ENCODE measurements at regions not wholly inside any gene's neighbourhood (a gene's known extent, or its start where the extent isn't known, plus 50 kb on each side); places are given as distances from the start of the nearest gene placed in this dataset.

DNA sequence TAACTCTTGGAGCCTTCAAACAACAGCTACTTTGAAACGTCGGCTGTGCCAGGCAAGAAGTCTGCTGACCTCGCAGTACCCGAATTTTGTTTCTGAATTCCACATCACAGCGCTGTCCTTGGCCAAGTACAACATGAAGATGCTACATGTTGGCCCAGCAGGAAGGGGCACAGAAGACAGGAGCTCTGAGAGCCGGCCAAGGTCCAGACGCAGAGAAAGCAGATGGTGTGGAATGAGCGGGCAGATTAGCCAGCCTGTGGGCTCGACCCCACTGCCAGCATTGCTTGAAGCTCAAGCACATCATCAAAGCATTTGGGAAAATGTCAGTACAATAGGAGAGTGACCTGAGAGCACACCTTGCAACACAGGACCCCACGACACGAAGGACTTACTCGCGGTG, 64.5 kb downstream of the FZD10 start:
- no peak overlapping the region for H3K27ac ChIP-seq
- no peaks in the 10 kb centered on the region for H3K36me3 ChIP-seq
- peaks cover 38 to 51% (median 44%) of the 10 kb centered on the region in 11 experiments for H3K9me3 ChIP-seq (replicated peaks in 1 of 11)
- H3K4me2 ChIP-seq: no peak overlapping the region
- no peak overlapping the region for H3K9ac ChIP-seq
- TF ChIP-seq Cebpa-rat (IDR thresholded peaks at IDR 0.05): no peak
- H4K20me1 ChIP-seq: no peaks in the 10 kb centered on the region
- H3K27me3 ChIP-seq: no peaks in the 10 kb centered on the region; a peak in 1 of 22 replicates
- H3K4me1 ChIP-seq: no peaks in the 10 kb centered on the region
- H3K4me3 ChIP-seq: no peak overlapping the region

DNA sequence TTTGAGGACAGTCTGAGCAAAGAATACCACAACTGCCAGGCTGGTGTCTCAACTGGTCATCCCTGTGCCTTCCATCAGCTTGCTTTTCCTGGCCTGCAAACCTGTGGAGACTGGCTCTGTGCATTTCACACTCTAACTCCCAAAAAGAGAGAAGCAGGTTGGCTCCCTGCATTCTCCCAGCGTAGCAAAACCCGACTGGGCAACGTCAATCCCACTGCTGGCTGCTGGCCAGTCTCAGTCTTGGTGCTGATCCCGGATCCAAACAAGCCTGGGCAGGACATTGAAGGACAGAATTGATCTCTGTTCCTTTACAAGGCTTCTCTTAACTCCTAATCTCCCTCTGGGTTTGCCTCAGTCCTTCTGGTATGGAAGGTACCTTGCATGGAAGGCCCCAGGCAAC, 65.4 kb downstream of the FZD10 start:
- Histone ChIP-seq H3K36me3 (no peaks in the 10 kb centered on the region), H3K9ac (no peak overlapping the region), H3K9me3 (replicated peaks in 1 of 11) (peaks cover 45 to 60% (median 48%) of the 10 kb centered on the region in 11 experiments), H3K4me2 (no peak overlapping the region), H3K27me3 (no peaks in the 10 kb centered on the region; a peak in 1 of 22 replicates), H3K27ac (no peak overlapping the region), H4K20me1 (no peaks in the 10 kb centered on the region), H3K4me3 (no peak overlapping the region), H3K4me1 (no peaks in the 10 kb centered on the region)
- TF ChIP-seq Cebpa-rat (IDR thresholded peaks at IDR 0.05): no peak

DNA sequence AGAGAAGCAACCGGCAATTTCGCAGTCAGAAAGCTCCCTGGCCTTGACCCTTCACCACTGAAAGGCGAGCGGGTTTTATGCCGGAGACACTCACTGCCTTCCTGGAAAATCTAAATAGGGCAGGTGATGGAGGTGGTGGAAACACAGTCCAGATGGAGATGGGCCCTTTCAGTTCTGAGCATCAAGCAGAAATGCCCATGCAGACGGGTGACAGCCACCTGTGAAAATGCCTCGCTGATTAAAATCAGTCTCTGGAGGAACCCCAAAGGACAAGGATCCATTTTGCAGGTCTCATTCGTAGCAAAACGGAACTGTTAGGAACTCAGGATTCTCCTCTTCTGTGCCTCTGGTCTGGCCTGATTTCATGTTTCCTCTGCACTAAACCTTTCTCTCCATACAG, 74.2 kb downstream of the FZD10 start:
- H3K9ac ChIP-seq: no peak overlapping the region
- H3K4me2 ChIP-seq: no peak overlapping the region
- no peaks in the 10 kb centered on the region for H3K36me3 ChIP-seq
- H3K9me3 ChIP-seq (replicated peaks in 1 of 11): peaks cover 6 to 16% (median 8%) of the 10 kb centered on the region in 11 experiments; a peak in 19 of 22 replicates
- H3K27me3 ChIP-seq: 0 out of 22 replicates have a peak, but pooled peaks cover 0 to 5% (median 0%) of the 10 kb centered on the region in 11 experiments
- no peaks in the 10 kb centered on the region for H4K20me1 ChIP-seq
- no peak overlapping the region for H3K4me3 ChIP-seq
- no peak for TF ChIP-seq Cebpa-rat (IDR thresholded peaks at IDR 0.05)
- H3K4me1 ChIP-seq: peaks cover 0 to 4% (median 0%) of the 10 kb centered on the region in 10 experiments; a peak in 1 of 20 replicates
- H3K27ac ChIP-seq: no peak overlapping the region

DNA sequence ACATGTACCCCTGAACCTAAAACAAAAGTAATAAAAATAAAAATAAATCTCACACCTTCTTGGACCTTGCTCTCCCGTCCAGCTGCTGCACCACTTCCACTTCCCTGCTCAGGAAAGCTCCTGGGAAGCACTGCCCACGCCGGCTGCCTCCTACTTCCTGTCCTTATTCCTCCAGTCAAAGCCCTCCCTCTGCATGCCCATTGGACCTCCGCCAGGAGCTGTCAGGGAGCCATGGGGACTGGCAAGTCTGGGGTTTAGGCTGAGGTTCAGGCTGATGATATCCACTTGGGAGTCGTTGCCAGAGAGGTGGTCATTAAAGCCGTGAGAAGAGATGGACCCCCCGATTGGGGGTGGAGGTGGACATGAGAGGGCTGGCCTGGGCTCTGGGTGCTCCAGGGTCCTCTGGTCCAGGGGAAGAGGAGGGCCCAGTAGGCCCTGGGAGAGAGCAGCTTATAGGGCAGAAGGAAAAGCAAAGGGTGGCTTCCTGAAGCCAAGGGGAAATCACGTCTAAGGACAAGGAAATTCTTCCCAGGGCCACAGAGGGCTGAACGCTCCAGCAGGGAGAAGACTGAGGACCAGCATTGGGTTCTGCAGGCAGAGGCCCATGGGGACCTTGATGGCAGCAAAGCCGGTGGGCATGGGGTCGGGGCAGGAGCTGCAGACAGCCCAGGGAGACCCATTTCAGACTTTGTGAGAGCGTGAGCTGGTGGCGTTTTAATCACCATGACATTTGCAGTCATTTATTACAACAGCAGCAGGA, 78.7 kb downstream of the FZD10 start:
- Histone ChIP-seq H3K4me1 (no peaks in the 10 kb centered on the region), H3K4me3 (no peak overlapping the region), H4K20me1 (no peaks in the 10 kb centered on the region), H3K9me3 (replicated peaks in 1 of 11) (no peaks in the 10 kb centered on the region; a peak in 1 of 22 replicates), H3K9ac (no peak overlapping the region), H3K4me2 (no peak overlapping the region), H3K36me3 (no peaks in the 10 kb centered on the region), H3K27ac (no peak overlapping the region), H3K27me3 (no peaks in the 10 kb centered on the region)
- TF ChIP-seq Cebpa-rat (IDR thresholded peaks at IDR 0.05): no peak

DNA sequence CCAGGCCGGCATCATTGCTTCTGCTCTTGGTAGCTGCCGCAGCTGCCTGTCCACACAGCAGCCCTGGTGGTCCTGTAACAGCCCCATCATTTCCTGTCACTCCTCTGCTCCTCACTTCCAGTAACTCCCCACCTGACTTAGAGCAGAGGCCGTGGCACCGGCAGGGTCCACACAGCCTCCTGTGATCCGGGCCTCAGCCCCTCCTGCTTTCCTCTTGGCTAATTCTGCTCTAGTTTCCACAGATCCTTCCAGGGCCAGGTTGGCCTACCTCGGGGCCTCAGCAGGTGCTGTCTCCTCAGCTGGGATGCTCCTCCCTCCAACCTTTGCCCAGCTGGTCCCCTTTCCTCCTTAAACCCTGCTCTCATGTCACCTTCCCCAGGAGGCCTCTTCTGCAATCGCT, 80.2 kb downstream of the FZD10 start:
- Histone ChIP-seq H3K27me3 (no peaks in the 10 kb centered on the region), H3K9ac (no peak overlapping the region), H3K4me3 (no peak overlapping the region), H3K36me3 (no peaks in the 10 kb centered on the region), H3K4me2 (no peak overlapping the region), H3K9me3 (replicated peaks in 1 of 11) (no peaks in the 10 kb centered on the region; a peak in 1 of 22 replicates), H4K20me1 (no peaks in the 10 kb centered on the region), H3K4me1 (no peaks in the 10 kb centered on the region), H3K27ac (no peak overlapping the region)
- TF ChIP-seq Cebpa-rat (IDR thresholded peaks at IDR 0.05): no peak

DNA sequence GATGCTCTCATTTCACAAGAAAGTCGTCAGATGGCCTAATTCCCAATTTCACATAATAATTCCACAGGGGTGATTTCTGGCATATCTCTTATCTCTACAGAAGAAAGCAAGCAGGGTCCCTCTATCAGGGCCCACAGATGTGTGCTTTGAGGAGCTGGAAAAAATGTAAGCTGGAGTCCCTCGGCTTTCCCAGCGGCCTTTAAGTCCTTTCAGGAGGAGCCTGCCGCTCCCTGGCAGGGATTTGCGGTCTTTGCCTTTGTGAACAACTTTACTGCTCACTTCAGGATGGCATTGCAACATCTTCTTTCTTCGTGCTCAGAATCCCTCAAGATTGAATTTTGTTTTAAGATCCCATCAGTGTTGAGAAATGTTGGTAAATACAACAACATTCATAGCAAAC, 83.0 kb downstream of the FZD10 start:
- Histone ChIP-seq H4K20me1 (no peaks in the 10 kb centered on the region), H3K9ac (no peak overlapping the region), H3K27ac (no peak overlapping the region), H3K4me3 (no peak overlapping the region), H3K4me1 (no peaks in the 10 kb centered on the region), H3K4me2 (no peak overlapping the region), H3K9me3 (replicated peaks in 1 of 11) (no peaks in the 10 kb centered on the region; a peak in 1 of 22 replicates), H3K36me3 (no peaks in the 10 kb centered on the region), H3K27me3 (no peaks in the 10 kb centered on the region)
- no peak for TF ChIP-seq Cebpa-rat (IDR thresholded peaks at IDR 0.05)

DNA sequence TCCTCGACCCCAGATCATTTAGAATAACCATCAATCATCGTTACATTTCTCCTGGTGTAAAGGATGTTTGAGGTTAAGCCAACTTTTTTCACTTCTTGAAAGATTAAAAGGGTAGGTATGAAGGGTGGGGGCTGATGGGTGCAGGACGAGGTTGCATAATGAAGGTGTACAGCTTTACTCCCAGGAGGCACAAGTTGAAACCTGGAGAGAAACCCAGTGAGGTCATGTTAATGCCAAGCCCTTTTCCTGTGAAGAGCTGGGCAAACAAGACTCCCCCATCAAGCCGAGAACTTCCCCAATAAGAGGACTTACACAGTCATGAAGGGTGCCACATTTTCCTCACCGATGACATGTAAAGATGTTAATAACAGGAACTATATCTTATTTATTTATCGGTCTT, 84.3 kb downstream of the FZD10 start:
- H3K9ac ChIP-seq: no peak overlapping the region
- no peak overlapping the region for H3K4me2 ChIP-seq
- H3K4me1 ChIP-seq: no peaks in the 10 kb centered on the region
- no peak overlapping the region for H3K27ac ChIP-seq
- no peak for TF ChIP-seq Cebpa-rat (IDR thresholded peaks at IDR 0.05)
- H4K20me1 ChIP-seq: no peaks in the 10 kb centered on the region
- no peaks in the 10 kb centered on the region for H3K9me3 ChIP-seq (replicated peaks in 1 of 11)
- H3K27me3 ChIP-seq: no peaks in the 10 kb centered on the region
- no peak overlapping the region for H3K4me3 ChIP-seq
- H3K36me3 ChIP-seq: no peaks in the 10 kb centered on the region

DNA sequence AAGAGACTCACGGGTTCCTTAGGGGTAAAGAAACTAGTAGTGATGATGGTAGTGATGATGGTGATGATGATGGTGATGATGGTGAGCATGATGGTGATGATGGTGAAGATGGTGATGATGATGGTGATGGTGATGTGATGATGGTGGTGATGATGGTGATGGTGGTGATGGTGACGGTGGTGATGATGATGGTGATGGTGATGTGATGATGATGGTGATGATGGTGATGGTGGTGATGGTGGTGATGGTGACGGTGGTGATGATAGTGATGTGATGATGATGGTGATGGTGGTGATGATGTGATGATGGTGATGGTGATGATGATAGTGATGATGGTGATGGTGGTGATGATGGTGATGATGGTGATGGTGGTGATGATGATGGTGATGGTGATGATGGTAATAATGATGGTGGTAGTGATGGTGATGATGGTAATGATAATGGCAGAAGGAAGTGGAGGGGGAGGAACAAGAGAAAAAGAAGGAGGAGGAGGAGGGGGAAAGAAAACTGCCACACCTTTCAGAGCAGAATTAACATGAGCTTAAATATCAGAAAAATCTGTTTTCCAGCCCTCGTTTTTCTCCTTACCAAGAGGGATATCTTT, 85.5 kb downstream of the FZD10 start:
- Histone ChIP-seq H3K36me3 (no peaks in the 10 kb centered on the region), H3K4me3 (no peak overlapping the region), H3K9me3 (replicated peaks in 1 of 11) (no peaks in the 10 kb centered on the region), H3K4me1 (no peaks in the 10 kb centered on the region), H4K20me1 (no peaks in the 10 kb centered on the region), H3K27ac (no peak overlapping the region), H3K27me3 (no peaks in the 10 kb centered on the region), H3K9ac (no peak overlapping the region), H3K4me2 (no peak overlapping the region)
- TF ChIP-seq Cebpa-rat (IDR thresholded peaks at IDR 0.05): no peak

DNA sequence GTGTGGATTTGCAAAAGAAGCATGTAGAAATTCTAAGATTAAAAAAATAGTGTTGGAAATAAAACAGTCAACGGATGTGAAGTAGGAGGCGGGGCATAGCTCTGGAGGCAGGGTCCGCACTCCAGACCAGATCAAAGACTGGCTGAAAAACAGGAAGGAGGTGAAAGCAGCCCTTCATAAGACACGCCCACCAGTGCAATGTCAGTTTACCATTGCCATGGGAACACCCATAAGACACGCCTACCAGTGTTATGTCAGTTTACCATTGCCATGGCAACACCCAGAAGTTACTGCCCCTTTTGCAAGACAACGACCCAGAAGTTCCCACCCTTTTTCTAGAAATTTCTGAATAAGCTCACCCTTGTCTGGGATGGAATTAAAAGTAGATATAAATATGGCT, 87.1 kb downstream of the FZD10 start:
- H3K4me3 ChIP-seq: no peak overlapping the region
- no peak overlapping the region for H3K27ac ChIP-seq
- H4K20me1 ChIP-seq: no peaks in the 10 kb centered on the region
- no peak overlapping the region for H3K9ac ChIP-seq
- H3K27me3 ChIP-seq: no peaks in the 10 kb centered on the region
- H3K36me3 ChIP-seq: no peaks in the 10 kb centered on the region
- H3K4me2 ChIP-seq: no peak overlapping the region
- TF ChIP-seq Cebpa-rat (IDR thresholded peaks at IDR 0.05): no peak
- H3K9me3 ChIP-seq (replicated peaks in 1 of 11): no peaks in the 10 kb centered on the region
- no peaks in the 10 kb centered on the region for H3K4me1 ChIP-seq

DNA sequence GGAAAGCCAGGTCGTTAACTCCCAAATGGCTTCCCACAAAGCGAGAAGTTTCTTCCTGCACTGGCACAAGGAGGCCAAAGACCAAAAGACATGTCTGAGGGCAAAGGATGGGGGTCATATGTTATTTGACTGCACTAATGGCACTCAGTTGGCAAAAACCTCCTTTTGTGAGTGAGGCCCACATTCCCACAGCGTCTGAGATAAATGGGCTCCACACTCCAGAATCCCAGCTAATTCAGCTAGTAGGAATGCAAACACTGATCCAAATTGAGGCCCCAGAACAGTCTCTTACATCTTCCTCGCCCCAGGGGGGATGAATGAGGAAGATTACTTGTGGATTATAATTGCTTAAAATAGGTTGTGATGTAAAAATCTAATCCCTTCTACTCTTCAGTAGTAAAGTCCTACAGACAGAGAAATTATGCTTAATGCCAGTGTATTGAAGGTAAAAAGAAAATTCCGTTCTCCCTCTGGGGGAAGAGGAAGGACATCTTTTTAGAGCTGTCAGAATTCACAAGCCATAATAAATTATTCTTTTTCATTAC, 86.4 kb upstream of the PIWIL1 start:
- Histone ChIP-seq H3K27me3 (no peaks in the 10 kb centered on the region), H3K4me3 (no peak overlapping the region), H3K4me1 (no peaks in the 10 kb centered on the region), H4K20me1 (no peaks in the 10 kb centered on the region), H3K4me2 (no peak overlapping the region), H3K36me3 (no peaks in the 10 kb centered on the region), H3K9ac (no peak overlapping the region), H3K9me3 (replicated peaks in 1 of 11) (no peaks in the 10 kb centered on the region), H3K27ac (no peak overlapping the region)
- TF ChIP-seq Cebpa-rat (IDR thresholded peaks at IDR 0.05): no peak

All from BLaER1 treated with 17β-estradiol and CSF1 and Interleukin-3, amounts not matched to agents 10 nM and 100 nM (cell line).